Tibial nerve (tissue), 4 donors: ENCODE measurements at regions not wholly inside any gene's neighbourhood (a gene's known extent, or its start where the extent isn't known, plus 50 kb on each side); places are given as distances from the start of the nearest gene placed in this dataset.

Experiments
- DNase-seq, 2 donors: peaks; one replicate each; pipeline ENCODE4 v3.0.0-alpha.2; 2019; ENCODE audit warnings: low spot score in 2 of 2
- H3K27ac ChIP-seq, 4 donors: fragments of 200-600 bp; sonication (generic) in 3 of 4; one replicate each; pipeline ENCODE4 v1.5.1; 2017 to 2019; ENCODE audit warnings: mild to moderate bottlenecking in 1 of 4
- H3K27me3 ChIP-seq, 2 donors: fragments of 200-600 bp; sonication (generic) in 1 of 2; one replicate each; pipeline versions ENCODE4 v1.5.1 to v1.6.0; 2017 to 2019
- H3K36me3 ChIP-seq, 3 donors: fragments of 200-600 bp; sonication (generic); one replicate each; pipeline ENCODE4 v1.5.1; 2018 to 2019
- H3K4me1 ChIP-seq, 4 donors: fragments of 200-600 bp; sonication (generic) in 3 of 4; one replicate each; pipeline ENCODE4 v1.5.1; 2017 to 2019
- H3K4me3 ChIP-seq, 4 donors: fragments of 200-600 bp; sonication (generic) in 3 of 4; one replicate each; pipeline ENCODE4 v1.5.1; 2017 to 2019; ENCODE audit warnings: mild to moderate bottlenecking in 1 of 4, moderate library complexity in 1 of 4
- H3K9me3 ChIP-seq, 4 donors: fragments of 200-600 bp; sonication (generic) in 3 of 4; one replicate each; pipeline ENCODE4 v1.5.1; 2017 to 2019
- EP300 ChIP-seq, 2 donors: sonication (generic); formaldehyde crosslinking; IDR thresholded peaks; one replicate each; pipeline ENCODE4 v1.6.1; 2017; ENCODE audit warnings: antibody characterized with exemption in 2 of 2, mild to moderate bottlenecking in 1 of 2
- POLR2A ChIP-seq, 2 donors: fragments of 450-650 bp; IDR thresholded peaks; one replicate each; pipeline ENCODE4 v1.6.1; 2017; ENCODE audit warnings: antibody characterized with exemption in 2 of 2, mild to moderate bottlenecking in 2 of 2, moderate library complexity in 2 of 2
- WGBS, 2 donors: methylation state at CpG; one replicate each; pipeline ENCODE4 v1.1.5; 2018; 5-methylcytosine and 5-hydroxymethylcytosine counted together
- TF ChIP-seq, protein P1 (sequence below), 5 experiments: fragments of 200-600 bp in 3 of 5; fragments of 450-650 bp in 2 of 5; sonication (generic) in 3 of 5; IDR thresholded peaks; one replicate each; pipeline ENCODE4 v1.5.1; 2016 to 2019; ENCODE audit warnings: antibody characterized with exemption in 5 of 5, mild to moderate bottlenecking in 3 of 5, moderate library complexity in 2 of 5

DNA sequence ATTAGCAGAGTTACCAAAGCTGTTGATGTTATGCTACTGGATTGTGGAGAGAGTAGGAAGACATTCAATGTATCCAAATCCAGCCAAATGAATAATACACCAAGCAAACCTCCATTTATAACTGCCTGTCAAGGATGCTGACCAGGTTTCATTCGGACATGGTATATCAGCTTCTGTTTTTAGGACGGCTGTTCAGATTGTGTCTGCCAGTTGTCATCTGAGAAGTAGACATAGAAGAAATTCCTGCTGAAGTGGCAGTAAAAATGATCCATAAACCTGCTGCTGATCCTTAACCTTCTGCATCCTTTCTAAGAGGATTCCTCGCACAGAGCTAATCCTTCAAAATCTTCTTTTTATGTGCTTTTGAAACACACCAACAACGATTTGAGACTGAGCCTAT lies 663.6 kb upstream of the PLXNA2 start:
- no peaks in the 10 kb centered on the region for H3K27me3 ChIP-seq
- H3K4me1 ChIP-seq = no peaks in the 10 kb centered on the region
- H3K27ac ChIP-seq = no peak overlapping the region
- peaks cover 0 to 1% (median 0%) of the 10 kb centered on the region in 4 donors for H3K9me3 ChIP-seq
- H3K36me3 ChIP-seq = no peaks in the 10 kb centered on the region
- no peak overlapping the region for H3K4me3 ChIP-seq
- WGBS, 2 donors = 47 to 51% methylated on average over 4 of the region's 4 CpGs
- TF ChIP-seq, protein P1, sequence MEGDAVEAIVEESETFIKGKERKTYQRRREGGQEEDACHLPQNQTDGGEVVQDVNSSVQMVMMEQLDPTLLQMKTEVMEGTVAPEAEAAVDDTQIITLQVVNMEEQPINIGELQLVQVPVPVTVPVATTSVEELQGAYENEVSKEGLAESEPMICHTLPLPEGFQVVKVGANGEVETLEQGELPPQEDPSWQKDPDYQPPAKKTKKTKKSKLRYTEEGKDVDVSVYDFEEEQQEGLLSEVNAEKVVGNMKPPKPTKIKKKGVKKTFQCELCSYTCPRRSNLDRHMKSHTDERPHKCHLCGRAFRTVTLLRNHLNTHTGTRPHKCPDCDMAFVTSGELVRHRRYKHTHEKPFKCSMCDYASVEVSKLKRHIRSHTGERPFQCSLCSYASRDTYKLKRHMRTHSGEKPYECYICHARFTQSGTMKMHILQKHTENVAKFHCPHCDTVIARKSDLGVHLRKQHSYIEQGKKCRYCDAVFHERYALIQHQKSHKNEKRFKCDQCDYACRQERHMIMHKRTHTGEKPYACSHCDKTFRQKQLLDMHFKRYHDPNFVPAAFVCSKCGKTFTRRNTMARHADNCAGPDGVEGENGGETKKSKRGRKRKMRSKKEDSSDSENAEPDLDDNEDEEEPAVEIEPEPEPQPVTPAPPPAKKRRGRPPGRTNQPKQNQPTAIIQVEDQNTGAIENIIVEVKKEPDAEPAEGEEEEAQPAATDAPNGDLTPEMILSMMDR (IDR thresholded peaks at IDR 0.05) = no peak
- TF ChIP-seq POLR2A (IDR thresholded peaks at IDR 0.05) = no peak
- TF ChIP-seq EP300 (IDR thresholded peaks at IDR 0.05) = no peak
- DNase-seq = no peak

DNA sequence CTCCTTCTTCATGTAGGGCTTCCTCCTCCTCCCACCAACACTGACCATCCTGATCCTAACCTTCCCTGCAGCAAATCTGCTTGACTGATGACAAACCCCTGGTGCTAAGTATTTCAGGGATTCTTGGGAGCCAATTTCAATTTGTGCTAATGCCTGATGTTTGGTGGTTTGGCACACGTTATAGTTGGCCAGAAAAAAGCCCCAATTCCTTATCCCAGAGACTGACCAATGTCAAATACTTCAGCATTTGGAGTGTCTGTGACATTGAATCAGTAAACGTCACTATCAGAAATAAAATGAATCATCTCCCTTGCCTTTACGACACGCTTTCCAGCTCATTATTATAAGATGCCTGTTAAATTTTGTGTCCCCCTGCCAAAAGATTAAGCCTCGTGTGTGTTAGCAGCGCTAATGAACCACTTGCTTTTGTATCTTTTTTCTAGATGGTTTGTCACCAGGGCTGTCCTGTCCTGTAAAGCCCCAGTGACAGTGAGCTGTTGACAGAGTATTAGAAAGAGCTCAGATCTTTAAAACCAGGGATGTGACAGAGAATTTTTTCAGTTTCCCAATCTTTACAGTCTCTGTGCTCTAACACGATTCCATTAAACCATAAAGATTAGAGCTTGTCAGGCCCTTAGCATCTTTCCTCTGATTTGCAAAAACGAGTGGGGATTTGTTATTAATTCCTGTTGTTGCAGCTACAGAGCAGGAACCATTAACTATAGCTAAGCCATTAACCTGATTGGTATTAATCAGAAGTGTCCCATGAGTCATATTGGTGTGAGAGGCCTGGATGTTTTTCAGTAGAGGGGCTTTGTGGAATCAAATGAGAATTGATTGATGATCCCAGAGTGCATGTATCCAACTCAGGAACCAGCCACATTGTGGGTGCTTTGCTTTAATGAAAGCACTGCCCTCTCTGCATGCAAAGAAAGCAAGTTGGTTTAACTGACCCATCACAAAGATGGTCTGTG lies 665.1 kb upstream of the PLXNA2 start:
- Histone ChIP-seq H3K36me3 (no peaks in the 10 kb centered on the region), H3K4me3 (no peak overlapping the region), H3K9me3 (peaks cover 0 to 8% (median 0%) of the 10 kb centered on the region in 4 donors), H3K27ac (no peak overlapping the region), H3K27me3 (no peaks in the 10 kb centered on the region), H3K4me1 (no peaks in the 10 kb centered on the region)
- no peak for DNase-seq
- TF ChIP-seq EP300 (IDR thresholded peaks at IDR 0.05) (no peak), POLR2A (IDR thresholded peaks at IDR 0.05) (no peak)
- TF ChIP-seq, protein P1 (IDR thresholded peaks at IDR 0.05) = no peak
- WGBS, 2 donors = 62 to 68% methylated on average over 8 of the region's 8 CpGs

DNA sequence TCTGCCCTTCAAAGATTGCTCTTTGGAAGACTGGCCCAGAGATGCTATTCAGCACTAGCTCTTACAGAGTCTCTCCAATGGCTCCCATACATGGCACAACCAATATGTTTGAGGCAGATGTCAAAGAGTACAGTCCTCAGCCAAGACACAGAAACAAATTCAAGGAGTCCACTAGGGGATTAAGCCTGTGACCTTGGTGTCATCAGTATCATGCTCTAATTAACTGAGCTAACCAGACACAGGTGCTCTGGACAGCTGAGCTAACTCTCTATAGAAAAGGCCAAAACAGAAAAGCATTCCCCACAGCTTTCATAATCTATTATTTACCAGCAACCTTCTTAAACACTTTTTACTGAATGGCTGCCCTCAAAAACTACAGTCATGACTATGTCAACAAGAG lies 666.0 kb upstream of the PLXNA2 start:
- no peak overlapping the region for H3K27ac ChIP-seq
- DNase-seq = no peak
- peaks cover 0 to 8% (median 0%) of the 10 kb centered on the region in 4 donors for H3K9me3 ChIP-seq
- TF ChIP-seq POLR2A (IDR thresholded peaks at IDR 0.05) (no peak), EP300 (IDR thresholded peaks at IDR 0.05) (no peak)
- TF ChIP-seq, protein P1 (IDR thresholded peaks at IDR 0.05) = no peak
- H3K27me3 ChIP-seq = no peaks in the 10 kb centered on the region
- H3K4me1 ChIP-seq = no peaks in the 10 kb centered on the region
- no peaks in the 10 kb centered on the region for H3K36me3 ChIP-seq
- H3K4me3 ChIP-seq = no peak overlapping the region

DNA sequence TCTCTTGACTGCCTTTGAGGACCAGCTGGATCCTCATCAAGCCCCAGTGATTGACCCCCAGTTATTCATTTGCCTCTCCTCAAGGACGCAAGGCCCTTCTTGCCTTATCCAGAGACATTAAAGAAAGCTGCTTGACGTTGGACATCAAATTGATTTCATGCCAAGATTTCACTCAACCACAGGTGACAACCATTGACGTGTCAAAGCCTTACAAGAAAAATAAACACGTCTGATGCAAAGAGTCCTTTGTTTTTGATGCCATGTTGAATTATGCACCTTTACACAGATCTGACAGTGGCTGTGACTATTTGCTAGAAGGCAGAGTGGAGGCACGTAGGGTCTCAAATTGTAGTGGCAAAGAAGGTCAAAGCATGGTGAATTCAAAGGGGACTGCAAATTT lies 666.2 kb upstream of the CAMK1G start:
- DNase-seq = no peak
- Histone ChIP-seq H3K36me3 (no peaks in the 10 kb centered on the region), H3K4me3 (no peak overlapping the region), H3K4me1 (no peaks in the 10 kb centered on the region), H3K27ac (no peak overlapping the region), H3K27me3 (no peaks in the 10 kb centered on the region), H3K9me3 (peaks cover 0 to 8% (median 0%) of the 10 kb centered on the region in 4 donors)
- TF ChIP-seq POLR2A (IDR thresholded peaks at IDR 0.05) (no peak), EP300 (IDR thresholded peaks at IDR 0.05) (no peak)
- TF ChIP-seq, protein P1 (IDR thresholded peaks at IDR 0.05) = no peak
- WGBS, 2 donors = 64 to 69% methylated on average over 5 of the region's 5 CpGs

DNA sequence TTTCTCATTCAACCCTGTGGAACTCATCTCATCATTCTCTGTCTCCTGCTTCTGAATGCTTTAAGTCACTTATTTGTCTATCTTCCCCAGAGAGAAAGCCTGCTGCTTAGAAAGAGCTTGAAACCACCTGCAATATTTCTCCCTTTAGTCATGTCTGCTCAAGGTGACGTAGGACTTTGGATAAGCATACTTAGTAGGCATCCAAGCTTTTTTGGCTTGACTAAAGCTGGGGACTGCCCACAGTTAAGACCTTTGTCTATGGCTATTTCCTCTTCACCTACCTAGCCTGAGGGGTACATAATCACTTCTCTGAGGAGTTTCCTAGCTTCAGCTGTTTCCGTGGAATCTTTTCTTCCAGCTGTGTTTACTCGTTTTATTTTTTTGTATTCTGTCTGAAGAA lies 665.8 kb upstream of the CAMK1G start:
- Histone ChIP-seq H3K4me1 (no peaks in the 10 kb centered on the region), H3K27ac (no peak overlapping the region), H3K9me3 (peaks cover 0 to 8% (median 0%) of the 10 kb centered on the region in 4 donors), H3K4me3 (no peak overlapping the region), H3K27me3 (no peaks in the 10 kb centered on the region), H3K36me3 (no peaks in the 10 kb centered on the region)
- TF ChIP-seq POLR2A (IDR thresholded peaks at IDR 0.05) (no peak), EP300 (IDR thresholded peaks at IDR 0.05) (no peak)
- TF ChIP-seq, protein P1 (IDR thresholded peaks at IDR 0.05) = no peak
- DNase-seq = no peak
- 61 to 71% methylated on average over 3 of the region's 3 CpGs for WGBS, 2 donors
